K562 (cell line): ENCODE measurements at regions not wholly inside any gene's neighbourhood (a gene's known extent, or its start where the extent isn't known, plus 50 kb on each side); places are given as distances from the start of the nearest gene placed in this dataset.

ENCODE experiments used
- ATAC-seq: fragments of 200-7000 bp; cut with Tn5 transposase; 3 replicates; pipeline ENCODE4 v1.9.1; 2020; ENCODE audit warnings: moderate library complexity
- BruUV-seq: library from RNA; stranded (reverse); fragments of 400-500 nt; replicated peaks from 2 replicates; lab custom pipeline; 2021; lab: Mats Ljungman, UMichigan
- CTCF ChIA-PET: fragments of 300-600 bp; formaldehyde crosslinking; extraction: SDS; loops from one replicate; lab custom pipeline; 2021; ENCODE audit warnings: low intra/inter-chr PET ratio; lab: Yijun Ruan, JAX
- POLR2A ChIA-PET: fragments of 300-600, 350-650 bp; sonication (Branson Sonifier 250); formaldehyde crosslinking; extraction: SDS; loops from one replicate; lab custom pipeline; 2021; ENCODE audit warnings: antibody characterized with exemption, inconsistent platforms; lab: Yijun Ruan, JAX
- DNase-seq, 4 experiments: peaks; one replicate each; pipeline versions ENCODE4 v3.0.0 to v3.0.0-alpha.2; 2011 to 2018; ENCODE audit warnings: low spot score in 3 of 4, mixed read lengths in 3 of 4; ENCODE audit errors: extremely low read depth in 1 of 4
- FAIRE-seq: peaks from 2 replicates; lab custom pipeline; 2011; peaks lifted over from hg19 to GRCh38; lab: Jason Lieb, UNC
- H2AFZ ChIP-seq: 2 replicates; pipeline ENCODE4 v1.6.0; 2011; ENCODE audit warnings: low read depth, low read length, control low read depth, inconsistent platforms
- H3K27ac ChIP-seq: fragments of 200-600 bp; 3 replicates; pipeline ENCODE4 v1.8.0; 2011; ENCODE audit warnings: low read depth, mild to moderate bottlenecking, control low read depth, inconsistent platforms, low read length, moderate library complexity, mixed read lengths; ENCODE audit errors: extremely low read depth
- H3K27me3 ChIP-seq, 2 experiments: fragments of 300-600 bp in 1 of 2; 2 replicates in 1 of 2; 3 replicates in 1 of 2; pipeline versions ENCODE4 v1.6.0 to v1.8.0; 2011; ENCODE audit warnings: inconsistent platforms in 2 of 2, low read length in 2 of 2, mild to moderate bottlenecking in 1 of 2, mixed read lengths in 1 of 2, moderate library complexity in 1 of 2; ENCODE audit not compliant: control insufficient read depth in 2 of 2, insufficient read depth in 2 of 2
- H3K36me3 ChIP-seq: fragments of 300-600 bp; 3 replicates; pipeline ENCODE4 v1.8.0; 2011; ENCODE audit warnings: mild to moderate bottlenecking, low read length, inconsistent platforms; ENCODE audit not compliant: control insufficient read depth, insufficient read depth
- H3K4me1 ChIP-seq, 2 experiments: fragments of 200-600 bp in 1 of 2; replicated peaks in 1 of 2; 2 replicates in 1 of 2; 3 replicates in 1 of 2; pipeline versions ENCODE4 v1.5.1 to v1.8.0; 2011; ENCODE audit warnings: inconsistent platforms in 2 of 2, low read length in 2 of 2, mild to moderate bottlenecking in 1 of 2, mixed read lengths in 1 of 2, moderate library complexity in 1 of 2; ENCODE audit not compliant: control insufficient read depth in 2 of 2, insufficient read depth in 2 of 2
- H3K4me2 ChIP-seq: 2 replicates; pipeline ENCODE4 v1.6.1; 2011; ENCODE audit warnings: low read length, control low read depth, inconsistent platforms, mixed read lengths; ENCODE audit not compliant: insufficient read depth
- H3K4me3 ChIP-seq: fragments of 200-600 bp; sonication (generic), shearing (Covaris generic); 2 replicates; pipeline ENCODE4 v1.5.1; 2016; ENCODE audit warnings: control low read depth, inconsistent platforms
- H3K79me2 ChIP-seq: fragments of 200-600 bp; 3 replicates; pipeline ENCODE4 v1.8.0; 2011; ENCODE audit warnings: low read length, inconsistent platforms; ENCODE audit not compliant: control insufficient read depth, insufficient read depth
- H3K9ac ChIP-seq, 2 experiments: 2 replicates each; pipeline versions ENCODE4 v1.6.0 to v1.6.1; 2011; ENCODE audit warnings: low read depth in 2 of 2, low read length in 2 of 2, control low read depth in 1 of 2, inconsistent platforms in 1 of 2, mild to moderate bottlenecking in 1 of 2, mixed read lengths in 1 of 2; ENCODE audit not compliant: insufficient read depth in 1 of 2
- H3K9me1 ChIP-seq: one replicate; pipeline ENCODE4 v1.6.0; 2011; ENCODE audit warnings: inconsistent platforms, mild to moderate bottlenecking, low read length, moderate library complexity; ENCODE audit not compliant: control insufficient read depth, insufficient read depth
- H3K9me3 ChIP-seq: replicated peaks from 2 replicates; pipeline ENCODE4 v1.5.1; 2011; ENCODE audit warnings: low read depth, low read length, inconsistent platforms; ENCODE audit not compliant: control insufficient read depth, insufficient read depth
- H4K20me1 ChIP-seq: replicated peaks from 2 replicates; pipeline ENCODE4 v1.6.1; 2011; ENCODE audit warnings: low read length, inconsistent platforms, mixed read lengths; ENCODE audit not compliant: control insufficient read depth, insufficient read depth
- ARID1B ChIP-seq: fragments of 450-650 bp; IDR thresholded peaks from 2 replicates; pipeline ENCODE4 v1.6.1; 2016; ENCODE audit warnings: antibody characterized with exemption, mild to moderate bottlenecking, inconsistent platforms
- BCOR ChIP-seq: fragments of 450-650 bp; IDR thresholded peaks from 2 replicates; pipeline ENCODE4 v1.6.1; 2016
- CHCHD3 ChIP-seq: fragments of 250-450 bp; sonication (Bioruptor Pico); IDR thresholded peaks from 2 replicates; pipeline ENCODE4 v2.1.2; 2022; ENCODE audit warnings: mild to moderate bottlenecking
- DPF2 ChIP-seq: fragments of 450-650 bp; IDR thresholded peaks from 2 replicates; pipeline ENCODE4 v1.6.1; 2016
- GABPB2 ChIP-seq: fragments of 250-450 bp; sonication (Bioruptor Pico); conservative IDR thresholded peaks from 2 replicates; pipeline ENCODE4 v1.5.1; 2021; ENCODE audit warnings: mild to moderate bottlenecking
- POLR2AphosphoS2 ChIP-seq: IDR thresholded peaks from 2 replicates; pipeline ENCODE4 v1.6.1; 2012; ENCODE audit warnings: low read length, improper control_type of control experiment
- POU5F1 ChIP-seq: fragments of 150-350 bp; IDR thresholded peaks from 2 replicates; pipeline ENCODE4 v1.6.1; 2014; ENCODE audit warnings: borderline replicate concordance, low read length, low read depth, mild to moderate bottlenecking; ENCODE audit not compliant: partially characterized antibody
- RB1 ChIP-seq: fragments of 450-650 bp; IDR thresholded peaks from 2 replicates; pipeline ENCODE4 v1.6.1; 2017; ENCODE audit warnings: low read depth, mild to moderate bottlenecking
- RFX7 ChIP-seq: fragments of 250-450 bp; sonication (Bioruptor Pico); IDR thresholded peaks from 2 replicates; pipeline ENCODE4 v1.5.1; 2021; ENCODE audit warnings: mild to moderate bottlenecking
- TBL1XR1 ChIP-seq, 2 experiments: IDR thresholded peaks; 2 replicates each; pipeline ENCODE4 v1.6.1; 2012; ENCODE audit warnings: improper control_type of control experiment in 2 of 2, low read length in 2 of 2, mild to moderate bottlenecking in 1 of 2
- TSC22D4 ChIP-seq: fragments of 450-650 bp; IDR thresholded peaks from 2 replicates; pipeline ENCODE4 v1.6.1; 2016; ENCODE audit warnings: missing genetic modification characterization, missing biosample characterization, control low read depth
- ZFX ChIP-seq: sonication (generic); formaldehyde crosslinking; IDR thresholded peaks from 2 replicates; pipeline ENCODE4 v1.8.0; 2022; ENCODE audit warnings: mild to moderate bottlenecking, missing genetic modification reagents, moderate library complexity
- ZNF274 ChIP-seq: IDR thresholded peaks from 2 replicates; pipeline ENCODE4 v1.6.1; 2011; ENCODE audit warnings: low read depth, mild to moderate bottlenecking, low read length, moderate library complexity, borderline replicate concordance
- WGBS: fragments of 100-300 bp; shearing (Covaris generic); methylation state at CpG from one replicate; pipeline ENCODE4 v1.1.6; 2016; ENCODE audit warnings: low coverage, mixed read lengths; ENCODE audit not compliant: insufficient coverage; ENCODE audit errors: missing lambda C conversion rate; 5-methylcytosine and 5-hydroxymethylcytosine counted together
- in situ Hi-C: fragments of 300-500 bp; cut with MboI; formaldehyde crosslinking; loops from 4 replicates; pipeline ENCODE4 v1.15.0; 2018; ENCODE audit warnings: inconsistent platforms, mixed read lengths
- intact Hi-C: fragments of 100-400 bp; cut with micrococcal nuclease; formaldehyde crosslinking; loops from 2 replicates; pipeline ENCODE4 v1.14.2; 2022
- TF ChIP-seq, protein P1 (sequence below), 2 experiments: fragments of 450-650 bp in 1 of 2; sonication (generic) in 1 of 2; formaldehyde crosslinking in 1 of 2; IDR thresholded peaks in 1 of 2; conservative IDR thresholded peaks in 1 of 2; 2 replicates each; pipeline versions ENCODE4 v1.6.1 to v1.8.1; 2016 to 2023; ENCODE audit warnings: mild to moderate bottlenecking in 2 of 2, moderate library complexity in 2 of 2, inconsistent platforms in 1 of 2, missing genetic modification reagents in 1 of 2
- TF ChIP-seq, protein P2 (sequence below): fragments of 250-450 bp; sonication (Bioruptor Pico); IDR thresholded peaks from 2 replicates; pipeline ENCODE4 v1.5.0; 2021; ENCODE audit warnings: mild to moderate bottlenecking, borderline replicate concordance
- TF ChIP-seq, protein P3 (sequence below): sonication (generic); formaldehyde crosslinking; IDR thresholded peaks from 2 replicates; pipeline ENCODE4 v1.8.1; 2023; ENCODE audit warnings: mild to moderate bottlenecking, missing genetic modification reagents, moderate library complexity

DNA sequence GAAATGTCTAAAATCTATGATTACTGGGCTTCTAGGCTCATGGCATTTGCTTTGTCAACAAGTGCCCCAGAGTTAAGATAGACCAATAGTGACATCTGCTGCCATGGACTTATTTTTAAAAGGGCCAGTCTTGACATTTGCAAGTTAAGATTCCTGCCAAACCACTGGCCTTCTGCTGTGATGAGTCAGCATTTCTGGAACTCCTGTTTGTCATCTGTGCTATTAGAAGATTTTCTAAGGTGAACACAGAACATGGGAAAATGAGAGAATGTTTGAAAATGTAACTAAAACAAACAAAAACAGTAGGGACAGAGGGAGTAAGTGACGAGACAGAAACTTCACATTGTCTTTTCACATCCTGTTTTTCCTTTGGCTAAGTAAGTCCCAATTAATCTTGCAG is 93.7 kb upstream of the WDR75 start (continued):
- TF ChIP-seq, protein P1, sequence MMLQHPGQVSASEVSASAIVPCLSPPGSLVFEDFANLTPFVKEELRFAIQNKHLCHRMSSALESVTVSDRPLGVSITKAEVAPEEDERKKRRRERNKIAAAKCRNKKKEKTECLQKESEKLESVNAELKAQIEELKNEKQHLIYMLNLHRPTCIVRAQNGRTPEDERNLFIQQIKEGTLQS (IDR thresholded peaks at IDR 0.05) = peak; percentile 23; the same call in 1 of the 2 replicates
- TF ChIP-seq, protein P1 (CRISPR knock-in tag; conservative IDR thresholded peaks at IDR 0.05) = no peak
- TF ChIP-seq RB1 (peak; percentile 10; the same call in 1 of the 2 replicates), DPF2 (peak; percentile 52; the same call in 1 of the 2 replicates), RFX7 (no peak), ARID1B (peak; percentile 53)
- TF ChIP-seq, protein P2, sequence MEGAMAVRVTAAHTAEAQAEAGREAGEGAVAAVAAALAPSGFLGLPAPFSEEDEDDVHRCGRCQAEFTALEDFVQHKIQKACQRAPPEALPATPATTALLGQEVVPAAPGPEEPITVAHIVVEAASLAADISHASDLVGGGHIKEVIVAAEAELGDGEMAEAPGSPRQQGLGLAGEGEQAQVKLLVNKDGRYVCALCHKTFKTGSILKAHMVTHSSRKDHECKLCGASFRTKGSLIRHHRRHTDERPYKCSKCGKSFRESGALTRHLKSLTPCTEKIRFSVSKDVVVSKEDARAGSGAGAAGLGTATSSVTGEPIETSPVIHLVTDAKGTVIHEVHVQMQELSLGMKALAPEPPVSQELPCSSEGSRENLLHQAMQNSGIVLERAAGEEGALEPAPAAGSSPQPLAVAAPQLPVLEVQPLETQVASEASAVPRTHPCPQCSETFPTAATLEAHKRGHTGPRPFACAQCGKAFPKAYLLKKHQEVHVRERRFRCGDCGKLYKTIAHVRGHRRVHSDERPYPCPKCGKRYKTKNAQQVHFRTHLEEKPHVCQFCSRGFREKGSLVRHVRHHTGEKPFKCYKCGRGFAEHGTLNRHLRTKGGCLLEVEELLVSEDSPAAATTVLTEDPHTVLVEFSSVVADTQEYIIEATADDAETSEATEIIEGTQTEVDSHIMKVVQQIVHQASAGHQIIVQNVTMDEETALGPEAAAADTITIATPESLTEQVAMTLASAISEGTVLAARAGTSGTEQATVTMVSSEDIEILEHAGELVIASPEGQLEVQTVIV (CRISPR knock-in tag) = no peak

DNA sequence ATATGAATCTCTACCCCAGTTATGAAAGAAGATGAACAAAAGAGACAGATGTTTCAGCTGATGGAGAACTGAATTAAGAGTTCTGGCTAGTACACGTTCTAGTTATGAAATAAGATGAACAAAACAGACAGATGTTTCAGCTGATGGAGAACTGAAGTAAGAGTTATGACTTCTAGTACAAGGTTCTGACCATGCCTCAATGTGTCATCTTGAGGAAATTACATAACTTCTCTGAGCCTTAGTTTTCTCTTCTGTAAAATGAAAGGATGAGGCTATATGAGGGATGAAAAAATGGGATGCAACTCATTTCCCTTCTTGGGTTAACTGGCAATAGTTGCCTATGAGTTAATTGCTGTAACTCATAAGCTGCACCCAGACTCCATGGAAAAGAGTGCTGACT is 92.9 kb upstream of the WDR75 start:
- Histone ChIP-seq H3K9me1 (no peaks in the 10 kb centered on the region), H3K36me3 (no peaks in the 10 kb centered on the region), H3K4me2 (no peak overlapping the region), H3K4me1 (peaks cover 0 to 7% of the 10 kb centered on the region in 2 experiments; a peak in 2 of 5 replicates), H2AFZ (0 out of 2 replicates have a peak overlapping the region, but pooled peaks have one; percentile 33), H3K9ac (no peak overlapping the region), H3K27ac (no peak overlapping the region), H3K79me2 (no peaks in the 10 kb centered on the region), H3K9me3 (no peaks in the 10 kb centered on the region), H3K4me3 (no peak overlapping the region), H3K27me3 (no peaks in the 10 kb centered on the region), H4K20me1 (no peaks in the 10 kb centered on the region)
- no TSS peak for BruUV-seq
- no peak for DNase-seq
- no peak for ATAC-seq
- intact Hi-C loops = loop anchor here (10.0 kb wide), 1 partner anchor 824 kb away; no protein-coding TSS in a partner anchor
- in situ Hi-C loops = no loop called here
- ChIA-PET POLR2A (interaction anchor here (0.8 kb wide), 1 partner anchor 1062 kb away, joined by 4 read pairs; no protein-coding TSS in a partner anchor), CTCF (no interaction called here)
- 30% methylated on average over 1 of the region's 1 CpG for WGBS
- no peak for FAIRE-seq
- TF ChIP-seq RFX7 (no peak), GABPB2 (CRISPR knock-in tag) (no peak), ZNF274 (no peak), POLR2AphosphoS2 (no peak), BCOR (no peak), TBL1XR1 (IDR thresholded peaks at IDR 0.05; ENCODE audit: low read length in 2 of 2) (no peak), POU5F1 (no peak), TSC22D4 (tag) (no peak), CHCHD3 (CRISPR knock-in tag) (no peak), ZFX (no peak)
- TF ChIP-seq, protein P3, sequence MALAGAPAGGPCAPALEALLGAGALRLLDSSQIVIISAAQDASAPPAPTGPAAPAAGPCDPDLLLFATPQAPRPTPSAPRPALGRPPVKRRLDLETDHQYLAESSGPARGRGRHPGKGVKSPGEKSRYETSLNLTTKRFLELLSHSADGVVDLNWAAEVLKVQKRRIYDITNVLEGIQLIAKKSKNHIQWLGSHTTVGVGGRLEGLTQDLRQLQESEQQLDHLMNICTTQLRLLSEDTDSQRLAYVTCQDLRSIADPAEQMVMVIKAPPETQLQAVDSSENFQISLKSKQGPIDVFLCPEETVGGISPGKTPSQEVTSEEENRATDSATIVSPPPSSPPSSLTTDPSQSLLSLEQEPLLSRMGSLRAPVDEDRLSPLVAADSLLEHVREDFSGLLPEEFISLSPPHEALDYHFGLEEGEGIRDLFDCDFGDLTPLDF (CRISPR knock-in tag) = no peak
